CD4-positive, CD25-positive, alpha-beta regulatory T cell (primary cell): ENCODE measurements at regions not wholly inside any gene's neighbourhood (a gene's known extent, or its start where the extent isn't known, plus 50 kb on each side); places are given as distances from the start of the nearest gene placed in this dataset.

Experiments
- ATAC-seq, 2 donors: fragments of 150-1000 bp; cut with Tn5 transposase; one replicate each; pipeline ENCODE4 v1.10.0; 2021; ENCODE audit warnings: low read depth in 2 of 2, moderate number of reproducible peaks in 2 of 2, moderate library complexity in 1 of 2
- DNase-seq, 3 donors: peaks; one replicate each; pipeline versions ENCODE4 v3.0.0 to v3.0.0-alpha.2; 2012 to 2022; ENCODE audit warnings: mixed read lengths in 1 of 3
- H3K27ac ChIP-seq: one replicate; pipeline ENCODE4 v1.7.0; 2013; ENCODE audit warnings: mild to moderate bottlenecking, low read length; ENCODE audit not compliant: insufficient read depth, poor library complexity, severe bottlenecking
- H3K27me3 ChIP-seq: one replicate; pipeline ENCODE4 v1.7.0; 2013; ENCODE audit warnings: low read length; ENCODE audit not compliant: control insufficient read depth, insufficient read depth
- H3K36me3 ChIP-seq: one replicate; pipeline ENCODE4 v1.7.0; 2013; ENCODE audit warnings: mild to moderate bottlenecking, low read length, moderate library complexity; ENCODE audit not compliant: control insufficient read depth, insufficient read depth
- H3K4me1 ChIP-seq: 2 replicates; pipeline ENCODE4 v1.7.0; 2013; ENCODE audit warnings: mild to moderate bottlenecking, low read length; ENCODE audit not compliant: insufficient read depth, control insufficient read depth, poor library complexity, severe bottlenecking
- H3K4me3 ChIP-seq: one replicate; pipeline ENCODE4 v1.7.0; 2013; ENCODE audit warnings: low read depth, mild to moderate bottlenecking, low read length, moderate library complexity
- H3K9me3 ChIP-seq, 2 experiments: 1 replicate in 1 of 2; 2 replicates in 1 of 2; pipeline ENCODE4 v1.7.0; 2013; ENCODE audit warnings: low read length in 2 of 2, mild to moderate bottlenecking in 1 of 2, moderate library complexity in 1 of 2; ENCODE audit not compliant: control insufficient read depth in 2 of 2
- H3K27ac Mint-ChIP-seq, 3 donors: one replicate each; pipeline ENCODE4 v1.8.0; 2020 to 2022; ENCODE audit warnings: mild to moderate bottlenecking in 3 of 3, mixed read lengths in 3 of 3, moderate library complexity in 2 of 3
- H3K27me3 Mint-ChIP-seq: one replicate; pipeline ENCODE4 v1.8.0; 2022; ENCODE audit warnings: mild to moderate bottlenecking, mixed read lengths
- H3K36me3 Mint-ChIP-seq: one replicate; pipeline ENCODE4 v1.8.0; 2020; ENCODE audit warnings: mixed read lengths
- H3K4me1 Mint-ChIP-seq, 4 donors: one replicate each; pipeline ENCODE4 v1.8.0; 2020 to 2022; ENCODE audit warnings: mixed read lengths in 4 of 4, mild to moderate bottlenecking in 1 of 4
- H3K4me3 Mint-ChIP-seq, 4 donors: one replicate each; pipeline ENCODE4 v1.8.0; 2020 to 2022; ENCODE audit warnings: mild to moderate bottlenecking in 4 of 4, mixed read lengths in 4 of 4, moderate library complexity in 3 of 4
- H3K9me3 Mint-ChIP-seq, 7 donors: one replicate each; pipeline ENCODE4 v1.8.0; 2020 to 2022; ENCODE audit warnings: mixed read lengths in 7 of 7, mild to moderate bottlenecking in 3 of 7, moderate library complexity in 2 of 7

DNA sequence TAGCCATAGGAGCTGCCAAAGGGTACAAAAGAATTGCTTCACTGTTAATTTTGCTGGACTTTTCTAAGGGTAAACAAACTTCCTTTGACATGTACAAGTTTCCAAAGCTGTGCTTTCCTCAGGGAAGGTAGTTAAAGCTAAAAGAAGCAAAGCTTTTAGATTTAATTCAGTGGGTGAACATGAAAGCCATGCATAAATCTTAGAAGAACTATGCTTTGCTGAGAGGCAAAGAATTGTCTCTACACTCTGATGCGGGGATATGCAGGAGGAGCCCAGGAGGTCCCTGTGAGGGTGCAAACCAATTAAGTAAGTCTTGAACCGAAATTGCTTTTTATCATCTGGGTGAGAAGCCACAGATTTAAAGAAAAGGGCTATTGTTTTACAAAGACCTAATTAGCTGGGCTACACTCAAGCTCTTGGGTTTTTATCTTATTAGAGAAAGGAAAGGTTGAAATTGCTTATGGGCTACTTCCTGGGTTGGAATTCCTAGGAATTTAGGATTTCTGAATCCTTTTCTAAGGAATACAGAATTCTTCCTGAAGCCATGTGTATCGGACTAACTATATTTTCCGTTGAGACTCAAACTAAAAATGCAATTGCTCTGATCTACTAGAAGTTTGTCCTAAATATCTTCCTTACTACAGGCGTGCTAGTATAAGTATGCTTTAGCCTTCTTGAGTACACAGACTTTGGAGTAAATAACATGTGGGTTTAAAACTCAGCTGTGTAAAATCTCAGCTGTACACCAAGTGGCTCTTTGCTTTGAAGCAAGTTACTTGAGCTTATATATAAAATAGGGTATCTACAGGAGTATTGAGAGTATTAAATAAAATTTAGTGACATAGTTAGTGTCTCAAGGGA lies 188.4 kb upstream of the ANK2 start:
- Mint-ChIP-seq H3K36me3 (no peaks in the 10 kb centered on the region), H3K4me3 (no peak overlapping the region), H3K4me1 (no peaks in the 10 kb centered on the region), H3K27me3 (no peaks in the 10 kb centered on the region), H3K27ac (no peak overlapping the region), H3K9me3 (no peaks in the 10 kb centered on the region)
- Histone ChIP-seq H3K27me3 (no peaks in the 10 kb centered on the region), H3K4me1 (no peaks in the 10 kb centered on the region), H3K4me3 (no peak overlapping the region), H3K27ac (no peak overlapping the region), H3K9me3 (no peaks in the 10 kb centered on the region), H3K36me3 (no peaks in the 10 kb centered on the region)
- ATAC-seq (no peak), DNase-seq (no peak)

- H3K36me3 Mint-ChIP-seq: no peaks in the 10 kb centered on the region
- H3K4me1 ChIP-seq: no peaks in the 10 kb centered on the region
- H3K36me3 ChIP-seq: no peaks in the 10 kb centered on the region
- no peaks in the 10 kb centered on the region for H3K4me1 Mint-ChIP-seq
- H3K27me3 ChIP-seq: no peaks in the 10 kb centered on the region
- H3K27me3 Mint-ChIP-seq: no peaks in the 10 kb centered on the region
- no peak overlapping the region for H3K27ac Mint-ChIP-seq
- no peak overlapping the region for H3K4me3 ChIP-seq
- ATAC-seq (no peak), DNase-seq (no peak)
- H3K9me3 ChIP-seq: no peaks in the 10 kb centered on the region
- no peaks in the 10 kb centered on the region for H3K9me3 Mint-ChIP-seq
- no peak overlapping the region for H3K27ac ChIP-seq
- no peak overlapping the region for H3K4me3 Mint-ChIP-seq
Measured at GRCh38 chr4:112861691-112862674, 187.5 kb upstream of the ANK2 start.

- ATAC-seq: no peak
- H3K9me3 Mint-ChIP-seq: no peaks in the 10 kb centered on the region
- H3K27me3 Mint-ChIP-seq: no peaks in the 10 kb centered on the region
- Histone ChIP-seq H3K4me1 (no peaks in the 10 kb centered on the region), H3K27me3 (no peaks in the 10 kb centered on the region), H3K4me3 (no peak overlapping the region), H3K27ac (no peak overlapping the region), H3K9me3 (no peaks in the 10 kb centered on the region), H3K36me3 (no peaks in the 10 kb centered on the region)
- DNase-seq: no peak
- no peaks in the 10 kb centered on the region for H3K4me1 Mint-ChIP-seq
- H3K4me3 Mint-ChIP-seq: no peak overlapping the region
- no peak overlapping the region for H3K27ac Mint-ChIP-seq
- H3K36me3 Mint-ChIP-seq: no peaks in the 10 kb centered on the region
Measured at GRCh38 chr4:112865443-112865842, 184.0 kb upstream of the ANK2 start.

GRCh38 chr4:112876316-112876715 lies 173.1 kb upstream of the ANK2 start:
- Mint-ChIP-seq H3K4me1 (no peaks in the 10 kb centered on the region), H3K27me3 (peaks cover 5% of the 10 kb centered on the region), H3K9me3 (peaks cover 0 to 1% (median 0%) of the 10 kb centered on the region in 7 donors), H3K27ac (no peak overlapping the region), H3K36me3 (no peaks in the 10 kb centered on the region), H3K4me3 (no peak overlapping the region)
- H3K9me3 ChIP-seq: no peaks in the 10 kb centered on the region
- H3K36me3 ChIP-seq: no peaks in the 10 kb centered on the region
- no peaks in the 10 kb centered on the region for H3K4me1 ChIP-seq
- DNase-seq (no peak), ATAC-seq (no peak)
- H3K27ac ChIP-seq: no peak overlapping the region
- H3K27me3 ChIP-seq: no peaks in the 10 kb centered on the region
- H3K4me3 ChIP-seq: no peak overlapping the region

DNA sequence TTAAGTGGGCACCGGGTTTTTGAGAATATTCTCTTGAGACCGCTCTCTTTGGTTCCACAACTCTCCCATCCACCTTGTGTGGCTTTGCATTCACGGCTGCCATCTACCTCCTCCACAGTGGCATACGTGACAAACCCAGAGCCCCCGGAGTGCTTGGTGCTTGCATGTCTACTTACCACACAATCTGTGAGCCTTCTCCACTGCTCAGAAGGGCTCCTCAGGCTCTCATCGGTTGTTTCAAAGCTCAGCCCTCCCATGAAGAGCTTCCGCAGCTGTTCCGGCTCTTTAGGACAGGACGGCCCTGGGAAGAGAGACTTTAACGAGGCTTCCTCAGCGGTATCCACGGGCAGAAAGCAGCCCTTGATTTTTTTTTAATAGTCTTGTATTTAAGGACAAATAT lies 167.6 kb upstream of the ANK2 start:
- H3K27me3 ChIP-seq: no peaks in the 10 kb centered on the region
- Mint-ChIP-seq H3K27ac (no peak overlapping the region), H3K4me3 (no peak overlapping the region), H3K9me3 (peaks cover 0 to under 1% (median 0%) of the 10 kb centered on the region in 7 donors), H3K4me1 (no peaks in the 10 kb centered on the region), H3K27me3 (peaks cover 5% of the 10 kb centered on the region), H3K36me3 (no peaks in the 10 kb centered on the region)
- no peaks in the 10 kb centered on the region for H3K4me1 ChIP-seq
- H3K36me3 ChIP-seq: no peaks in the 10 kb centered on the region
- no peak for ATAC-seq
- no peak overlapping the region for H3K4me3 ChIP-seq
- H3K9me3 ChIP-seq: no peaks in the 10 kb centered on the region
- no peak for DNase-seq
- no peak overlapping the region for H3K27ac ChIP-seq

GRCh38 chr4:112882286-112882685 lies 167.2 kb upstream of the ANK2 start:
- no peak overlapping the region for H3K27ac ChIP-seq

GRCh38 chr4:112884406-112884805 lies 165.0 kb upstream of the ANK2 start:
- Histone ChIP-seq H3K36me3 (no peaks in the 10 kb centered on the region), H3K9me3 (no peaks in the 10 kb centered on the region), H3K27ac (no peak overlapping the region), H3K27me3 (no peaks in the 10 kb centered on the region), H3K4me3 (no peak overlapping the region), H3K4me1 (no peaks in the 10 kb centered on the region)
- DNase-seq: no peak
- Mint-ChIP-seq H3K4me1 (no peaks in the 10 kb centered on the region), H3K9me3 (no peaks in the 10 kb centered on the region), H3K4me3 (no peak overlapping the region), H3K27me3 (peaks cover 5% of the 10 kb centered on the region), H3K36me3 (no peaks in the 10 kb centered on the region), H3K27ac (no peak overlapping the region)
- ATAC-seq: no peak

More at GRCh38 chr4:112882286-112882685, 167.2 kb upstream of the ANK2 start:
- no peaks in the 10 kb centered on the region for H3K36me3 ChIP-seq
- H3K27me3 Mint-ChIP-seq: peaks cover 5% of the 10 kb centered on the region
- no peaks in the 10 kb centered on the region for H3K9me3 Mint-ChIP-seq
- no peak overlapping the region for H3K4me3 Mint-ChIP-seq
- DNase-seq (no peak), ATAC-seq (no peak)
- H3K4me3 ChIP-seq: no peak overlapping the region
- no peak overlapping the region for H3K27ac Mint-ChIP-seq
- no peaks in the 10 kb centered on the region for H3K9me3 ChIP-seq
- no peaks in the 10 kb centered on the region for H3K36me3 Mint-ChIP-seq
- H3K4me1 ChIP-seq: no peaks in the 10 kb centered on the region
- no peaks in the 10 kb centered on the region for H3K4me1 Mint-ChIP-seq
- no peaks in the 10 kb centered on the region for H3K27me3 ChIP-seq
